OCI-LY1 (cell line): ENCODE measurements at regions not wholly inside any gene's neighbourhood (a gene's known extent, or its start where the extent isn't known, plus 50 kb on each side); places are given as distances from the start of the nearest gene placed in this dataset.

Experiments
- EZH2 ChIP-seq: fragments of 200-600 bp; sonication (generic), shearing (Covaris generic); IDR thresholded peaks from 2 replicates; pipeline ENCODE4 v1.8.0; 2017; ENCODE audit warnings: borderline replicate concordance, mixed run types, mild to moderate bottlenecking, antibody characterized with exemption, low read length, moderate library complexity, mixed read lengths
- TF ChIP-seq, protein P1 (sequence below): fragments of 200-600 bp; sonication (generic), shearing (Covaris generic); IDR thresholded peaks from 2 replicates; pipeline ENCODE4 v1.5.1; 2017; ENCODE audit warnings: mild to moderate bottlenecking, antibody characterized with exemption, low read length, moderate library complexity, mixed read lengths

DNA sequence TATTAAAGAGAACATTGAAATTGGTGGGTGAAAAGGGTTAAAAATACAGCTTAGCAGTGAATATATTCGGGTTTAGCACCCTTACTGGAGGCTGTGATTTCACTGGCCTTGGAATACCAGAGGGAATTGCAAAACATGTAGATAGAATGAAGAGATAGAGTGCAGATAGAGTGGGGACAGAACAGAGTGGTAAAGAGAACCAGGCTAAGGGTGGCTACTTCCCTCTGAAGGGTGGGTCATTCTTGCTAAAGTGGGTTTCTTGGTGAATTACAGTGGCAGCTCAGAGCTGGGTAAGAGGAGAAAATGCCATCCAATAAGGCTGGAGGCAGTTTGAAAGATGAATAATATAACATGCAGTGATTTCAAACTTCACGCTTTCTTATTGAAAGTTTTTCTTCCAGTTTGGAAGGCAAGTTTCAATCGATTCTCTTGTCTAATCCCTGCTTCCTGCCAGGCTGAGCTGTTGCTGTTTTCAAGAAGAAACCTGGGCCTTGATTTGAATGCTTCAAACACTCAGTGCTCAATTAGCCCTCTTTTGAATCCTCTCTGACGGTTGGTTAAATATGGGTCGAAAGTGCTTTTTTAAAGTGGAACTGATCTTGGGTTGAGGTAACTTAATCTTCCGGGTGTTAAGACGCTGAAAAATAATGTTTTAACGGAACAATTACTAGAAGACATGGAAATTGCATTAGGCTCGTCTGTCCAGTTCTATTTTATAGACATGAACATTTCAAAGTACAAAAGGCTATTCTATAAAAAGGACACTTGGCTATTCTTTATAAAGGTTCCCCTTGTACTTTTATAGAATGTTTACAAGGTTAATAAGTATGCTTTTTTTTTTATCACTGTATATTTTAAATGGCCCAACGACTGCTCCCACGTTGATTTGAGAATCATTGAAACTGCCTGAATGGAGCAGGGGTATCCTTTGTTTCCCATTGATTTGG is 203.3 kb downstream of the BCAS1 start:
- TF ChIP-seq, protein P1, sequence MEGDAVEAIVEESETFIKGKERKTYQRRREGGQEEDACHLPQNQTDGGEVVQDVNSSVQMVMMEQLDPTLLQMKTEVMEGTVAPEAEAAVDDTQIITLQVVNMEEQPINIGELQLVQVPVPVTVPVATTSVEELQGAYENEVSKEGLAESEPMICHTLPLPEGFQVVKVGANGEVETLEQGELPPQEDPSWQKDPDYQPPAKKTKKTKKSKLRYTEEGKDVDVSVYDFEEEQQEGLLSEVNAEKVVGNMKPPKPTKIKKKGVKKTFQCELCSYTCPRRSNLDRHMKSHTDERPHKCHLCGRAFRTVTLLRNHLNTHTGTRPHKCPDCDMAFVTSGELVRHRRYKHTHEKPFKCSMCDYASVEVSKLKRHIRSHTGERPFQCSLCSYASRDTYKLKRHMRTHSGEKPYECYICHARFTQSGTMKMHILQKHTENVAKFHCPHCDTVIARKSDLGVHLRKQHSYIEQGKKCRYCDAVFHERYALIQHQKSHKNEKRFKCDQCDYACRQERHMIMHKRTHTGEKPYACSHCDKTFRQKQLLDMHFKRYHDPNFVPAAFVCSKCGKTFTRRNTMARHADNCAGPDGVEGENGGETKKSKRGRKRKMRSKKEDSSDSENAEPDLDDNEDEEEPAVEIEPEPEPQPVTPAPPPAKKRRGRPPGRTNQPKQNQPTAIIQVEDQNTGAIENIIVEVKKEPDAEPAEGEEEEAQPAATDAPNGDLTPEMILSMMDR = no peak
- no peak for TF ChIP-seq EZH2
